Mucosa of descending colon (tissue), 3 donors: ENCODE measurements at regions not wholly inside any gene's neighbourhood (a gene's known extent, or its start where the extent isn't known, plus 50 kb on each side); places are given as distances from the start of the nearest gene placed in this dataset.

Source experiments
- ATAC-seq: fragments of 200-7000 bp; cut with Tn5 transposase; one replicate; pipeline ENCODE4 v1.9.1; 2020; ENCODE audit warnings: mild to moderate bottlenecking, moderate library complexity
- DNase-seq, 3 donors: peaks; one replicate each; pipeline ENCODE4 v3.0.0-alpha.2; 2020
- H3K36me3 ChIP-seq: fragments of 200-600 bp; one replicate; pipeline ENCODE4 v1.8.0; 2021; ENCODE audit warnings: low read depth, mild to moderate bottlenecking
- H3K4me1 ChIP-seq: fragments of 200-600 bp; one replicate; pipeline ENCODE4 v1.8.0; 2021; ENCODE audit warnings: low read depth, mild to moderate bottlenecking
- H3K4me3 ChIP-seq: fragments of 200-600 bp; one replicate; pipeline ENCODE4 v1.8.0; 2021; ENCODE audit warnings: mild to moderate bottlenecking
- H3K9me3 ChIP-seq: fragments of 200-600 bp; one replicate; pipeline ENCODE4 v1.8.0; 2021; ENCODE audit warnings: mild to moderate bottlenecking
- CTCF ChIP-seq: fragments of 200-600 bp; IDR thresholded peaks from one replicate; pipeline ENCODE4 v1.8.0; 2022; ENCODE audit warnings: antibody characterized with exemption, mild to moderate bottlenecking
- intact Hi-C, 2 donors: fragments of 100-400 bp; cut with DNase I in 1 of 2; cut with micrococcal nuclease in 1 of 2; formaldehyde crosslinking; loops; one replicate each; pipeline versions ENCODE4 v1.11.0 to v1.11.1; 2022; cut with DNase I, micrococcal nuclease
- donor health status: DM: no; HTN: no; CAD: no; lungs with moderate emphysema.
- donor health status: DM: no; HTN: no; CAD: no.
- donor health status: DM: no; HTN: yes; CAD: no.

GRCh38 chr10:83995738-83996331 lies 143.5 kb upstream of the GHITM start:
- Histone ChIP-seq H3K4me3 (no peak overlapping the region), H3K36me3 (no peaks in the 10 kb centered on the region), H3K9me3 (no peaks in the 10 kb centered on the region), H3K4me1 (peaks cover 3% of the 10 kb centered on the region)
- no peak for DNase-seq
- intact Hi-C loops: no loop called here
- TF ChIP-seq CTCF: no peak
- ATAC-seq: peak; percentile 31

GRCh38 chr10:84004221-84004620 lies 135.1 kb upstream of the GHITM start:
- ATAC-seq: peak; percentile 96
- intact Hi-C loops: no loop called here
- no peak overlapping the region for H3K4me3 ChIP-seq
- no peaks in the 10 kb centered on the region for H3K36me3 ChIP-seq
- H3K9me3 ChIP-seq: no peaks in the 10 kb centered on the region
- no peak for TF ChIP-seq CTCF
- DNase-seq: peak in 2 of 3 donors; percentile 30 to 54
- H3K4me1 ChIP-seq: peaks cover 13% of the 10 kb centered on the region

GRCh38 chr10:84005403-84005802 lies 133.9 kb upstream of the GHITM start:
- Histone ChIP-seq H3K4me3 (no peak overlapping the region), H3K4me1 (peaks cover 13% of the 10 kb centered on the region), H3K36me3 (no peaks in the 10 kb centered on the region), H3K9me3 (no peaks in the 10 kb centered on the region)
- DNase-seq (no peak), ATAC-seq (no peak)
- intact Hi-C loops: no loop called here
- no peak for TF ChIP-seq CTCF

- no peak for DNase-seq
- no peaks in the 10 kb centered on the region for H3K9me3 ChIP-seq
- no peaks in the 10 kb centered on the region for H3K36me3 ChIP-seq
- TF ChIP-seq CTCF: no peak
- H3K4me3 ChIP-seq: no peak overlapping the region
- intact Hi-C loops: no loop called here
- ATAC-seq: no peak
- peaks cover 13% of the 10 kb centered on the region for H3K4me1 ChIP-seq
Observed at GRCh38 chr10:84007482-84007881, 131.8 kb upstream of the GHITM start.

- peak; percentile 65 for TF ChIP-seq CTCF
- ATAC-seq (peak; percentile 47), DNase-seq (peak in 2 of 3 donors; percentile 63 to 67)
- H3K36me3 ChIP-seq: no peaks in the 10 kb centered on the region
- intact Hi-C loops: no loop called here
- H3K4me3 ChIP-seq: no peak overlapping the region
- peaks cover 13% of the 10 kb centered on the region for H3K4me1 ChIP-seq
- no peaks in the 10 kb centered on the region for H3K9me3 ChIP-seq
Observed at GRCh38 chr10:84008878-84009277, 130.4 kb upstream of the GHITM start.

- DNase-seq (no peak), ATAC-seq (no peak)
- no peaks in the 10 kb centered on the region for H3K36me3 ChIP-seq
- H3K4me3 ChIP-seq: no peak overlapping the region
- TF ChIP-seq CTCF: no peak
- no peaks in the 10 kb centered on the region for H3K9me3 ChIP-seq
- no peaks in the 10 kb centered on the region for H3K4me1 ChIP-seq
- intact Hi-C loops: no loop called here
Observed at GRCh38 chr10:84012431-84012830, 126.9 kb upstream of the GHITM start.
